ENCODE measurements at regions not wholly inside any gene's neighbourhood (a gene's known extent, or its start where the extent isn't known, plus 50 kb on each side); places are given as distances from the start of the nearest gene placed in this dataset.

DNA sequence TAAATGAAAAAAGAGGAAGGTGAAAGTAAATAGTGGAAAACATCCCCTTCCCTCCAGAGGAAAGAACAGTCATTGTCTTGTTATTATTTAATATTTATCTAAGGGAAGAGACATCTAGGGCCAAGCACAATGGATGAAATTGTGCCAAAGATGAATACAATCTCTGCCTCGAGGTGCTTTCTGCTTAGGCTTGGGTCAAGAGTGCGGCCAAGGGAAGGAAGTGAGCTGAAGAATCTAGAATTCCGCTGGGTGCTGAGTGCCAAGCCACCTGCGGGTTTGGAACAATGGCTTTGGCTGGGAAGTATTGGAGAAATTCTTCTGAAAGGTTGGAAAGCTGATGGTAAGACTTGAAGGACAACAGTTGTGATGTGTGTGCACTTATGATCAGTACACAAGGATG lies 531.3 kb upstream of the FZD8 start (continued):
- no peak for TF ChIP-seq NFYB (IDR thresholded peaks at IDR 0.05; ENCODE audit: insufficient read depth, low read depth, low read length)

DNA sequence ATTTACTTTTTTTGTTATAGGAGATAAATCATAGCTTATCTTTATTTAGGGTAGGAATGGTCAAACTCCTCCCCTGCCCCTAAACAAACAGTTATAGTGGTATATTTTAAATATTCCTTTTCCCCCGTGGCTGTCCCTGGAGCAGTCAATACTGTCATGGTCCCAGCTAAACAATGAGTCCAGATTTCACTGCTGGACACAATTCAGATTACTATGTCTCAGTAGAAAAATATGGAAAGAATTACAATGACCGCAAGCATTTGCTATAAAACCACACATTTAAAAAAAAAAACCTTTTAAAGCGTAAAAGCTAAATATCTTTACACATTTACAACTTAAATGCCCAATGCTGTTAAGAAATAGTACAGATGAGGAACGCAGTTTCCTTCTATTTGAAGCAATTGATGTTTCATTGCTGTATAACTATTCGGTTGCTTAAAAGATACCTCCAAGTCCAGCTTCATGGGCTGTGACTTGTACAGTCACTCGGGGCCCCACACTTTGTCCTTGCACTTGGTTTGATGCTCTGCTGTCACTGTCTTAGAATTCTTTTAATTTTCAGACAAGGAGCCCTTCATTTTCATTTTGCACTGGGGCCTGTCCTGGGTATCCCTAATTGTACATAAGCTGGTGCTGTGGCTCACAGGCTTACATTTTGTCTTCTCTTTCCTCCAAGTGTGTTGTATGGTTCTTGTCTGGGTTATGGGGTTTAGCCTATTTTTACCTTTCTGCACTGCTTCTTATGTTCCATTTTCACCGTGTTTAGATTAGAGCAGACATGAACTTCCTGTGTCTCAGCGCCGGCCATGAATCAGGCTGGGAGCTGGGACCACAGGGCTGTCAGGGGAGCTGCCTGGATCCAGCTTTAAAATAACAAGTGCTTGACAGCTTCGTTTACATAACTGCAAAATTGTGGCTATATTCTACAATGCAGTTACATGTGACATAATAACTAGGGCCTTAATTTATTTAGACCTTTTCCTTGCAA lies 530.2 kb upstream of the FZD8 start:
- no peak overlapping the region for H3K4me2 ChIP-seq (ENCODE audit: control insufficient read depth, insufficient read depth)
- no peak for FAIRE-seq
- no peak overlapping the region for H3K4me3 ChIP-seq
- no peaks in the 10 kb centered on the region for H4K20me1 ChIP-seq (ENCODE audit: control insufficient read depth, insufficient read depth)
- WGBS (ENCODE audit: insufficient coverage, insufficient replicate concordance, low lambda C conversion rate, missing lambda C conversion rate), result 15% methylated on average over 10 of the region's 10 CpGs
- ATAC-seq, result no peak
- no peaks in the 10 kb centered on the region for H3K4me1 ChIP-seq (ENCODE audit: control insufficient read depth, insufficient read depth, low read length)
- H2AFZ ChIP-seq (ENCODE audit: control insufficient read depth, low read depth, low read length), result no peak overlapping the region
- POLR2A ChIA-PET, result no interaction called here
- intact Hi-C loops (cut with micrococcal nuclease; ENCODE audit: unreplicated experiment), result no loop called here
- no peaks in the 10 kb centered on the region for H3K36me3 ChIP-seq (ENCODE audit: control insufficient read depth in 2 of 2, insufficient read depth in 2 of 2, low read length in 1 of 2)
- DNase-seq (ENCODE audit: low read depth, low spot score), result no peak
- in situ Hi-C loops (cut with MboI), result no loop called here
- H3K9ac ChIP-seq (ENCODE audit: control insufficient read depth, insufficient read depth, low read length), result no peak overlapping the region
- no peaks in the 10 kb centered on the region for H3K79me2 ChIP-seq (ENCODE audit: control insufficient read depth, insufficient read depth, low read length)
- TF ChIP-seq ETV6 (conservative IDR thresholded peaks at IDR 0.05 in 1 of 2, IDR thresholded peaks at IDR 0.05 in 1 of 2; ENCODE audit: borderline replicate concordance in 1 of 2, low read depth in 1 of 2) (no peak), ZNF274 (IDR thresholded peaks at IDR 0.05; ENCODE audit: insufficient read depth, insufficient read length) (no peak), SP1 (IDR thresholded peaks at IDR 0.05; ENCODE audit: low read depth, low read length) (no peak), STAT3 (IDR thresholded peaks at IDR 0.05; ENCODE audit: low read depth, low read length) (no peak), ZNF217 (IDR thresholded peaks at IDR 0.05) (no peak), WRNIP1 (IDR thresholded peaks at IDR 0.05; ENCODE audit: borderline replicate concordance, low read depth, low read length) (no peak), GATAD2B (conservative IDR thresholded peaks at IDR 0.05; ENCODE audit: low read depth) (no peak), YBX1 (IDR thresholded peaks at IDR 0.05) (no peak), NFXL1 (IDR thresholded peaks at IDR 0.05; ENCODE audit: borderline replicate concordance) (no peak), CREB1 (IDR thresholded peaks at IDR 0.05; ENCODE audit: low read depth) (no peak), SMARCA5 (IDR thresholded peaks at IDR 0.05) (no peak), NR2F1 (conservative IDR thresholded peaks at IDR 0.05) (no peak), KAT2A (conservative IDR thresholded peaks at IDR 0.05; ENCODE audit: control insufficient read depth, low read depth, low read length) (no peak)
- TF ChIP-seq, protein P1, sequence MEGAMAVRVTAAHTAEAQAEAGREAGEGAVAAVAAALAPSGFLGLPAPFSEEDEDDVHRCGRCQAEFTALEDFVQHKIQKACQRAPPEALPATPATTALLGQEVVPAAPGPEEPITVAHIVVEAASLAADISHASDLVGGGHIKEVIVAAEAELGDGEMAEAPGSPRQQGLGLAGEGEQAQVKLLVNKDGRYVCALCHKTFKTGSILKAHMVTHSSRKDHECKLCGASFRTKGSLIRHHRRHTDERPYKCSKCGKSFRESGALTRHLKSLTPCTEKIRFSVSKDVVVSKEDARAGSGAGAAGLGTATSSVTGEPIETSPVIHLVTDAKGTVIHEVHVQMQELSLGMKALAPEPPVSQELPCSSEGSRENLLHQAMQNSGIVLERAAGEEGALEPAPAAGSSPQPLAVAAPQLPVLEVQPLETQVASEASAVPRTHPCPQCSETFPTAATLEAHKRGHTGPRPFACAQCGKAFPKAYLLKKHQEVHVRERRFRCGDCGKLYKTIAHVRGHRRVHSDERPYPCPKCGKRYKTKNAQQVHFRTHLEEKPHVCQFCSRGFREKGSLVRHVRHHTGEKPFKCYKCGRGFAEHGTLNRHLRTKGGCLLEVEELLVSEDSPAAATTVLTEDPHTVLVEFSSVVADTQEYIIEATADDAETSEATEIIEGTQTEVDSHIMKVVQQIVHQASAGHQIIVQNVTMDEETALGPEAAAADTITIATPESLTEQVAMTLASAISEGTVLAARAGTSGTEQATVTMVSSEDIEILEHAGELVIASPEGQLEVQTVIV (IDR thresholded peaks at IDR 0.05; ENCODE audit: borderline replicate concordance, partially characterized antibody), result no peak
- TF ChIP-seq, protein P2, sequence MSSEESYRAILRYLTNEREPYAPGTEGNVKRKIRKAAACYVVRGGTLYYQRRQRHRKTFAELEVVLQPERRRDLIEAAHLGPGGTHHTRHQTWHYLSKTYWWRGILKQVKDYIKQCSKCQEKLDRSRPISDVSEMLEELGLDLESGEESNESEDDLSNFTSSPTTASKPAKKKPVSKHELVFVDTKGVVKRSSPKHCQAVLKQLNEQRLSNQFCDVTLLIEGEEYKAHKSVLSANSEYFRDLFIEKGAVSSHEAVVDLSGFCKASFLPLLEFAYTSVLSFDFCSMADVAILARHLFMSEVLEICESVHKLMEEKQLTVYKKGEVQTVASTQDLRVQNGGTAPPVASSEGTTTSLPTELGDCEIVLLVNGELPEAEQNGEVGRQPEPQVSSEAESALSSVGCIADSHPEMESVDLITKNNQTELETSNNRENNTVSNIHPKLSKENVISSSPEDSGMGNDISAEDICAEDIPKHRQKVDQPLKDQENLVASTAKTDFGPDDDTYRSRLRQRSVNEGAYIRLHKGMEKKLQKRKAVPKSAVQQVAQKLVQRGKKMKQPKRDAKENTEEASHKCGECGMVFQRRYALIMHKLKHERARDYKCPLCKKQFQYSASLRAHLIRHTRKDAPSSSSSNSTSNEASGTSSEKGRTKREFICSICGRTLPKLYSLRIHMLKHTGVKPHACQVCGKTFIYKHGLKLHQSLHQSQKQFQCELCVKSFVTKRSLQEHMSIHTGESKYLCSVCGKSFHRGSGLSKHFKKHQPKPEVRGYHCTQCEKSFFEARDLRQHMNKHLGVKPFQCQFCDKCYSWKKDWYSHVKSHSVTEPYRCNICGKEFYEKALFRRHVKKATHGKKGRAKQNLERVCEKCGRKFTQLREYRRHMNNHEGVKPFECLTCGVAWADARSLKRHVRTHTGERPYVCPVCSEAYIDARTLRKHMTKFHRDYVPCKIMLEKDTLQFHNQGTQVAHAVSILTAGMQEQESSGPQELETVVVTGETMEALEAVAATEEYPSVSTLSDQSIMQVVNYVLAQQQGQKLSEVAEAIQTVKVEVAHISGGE (CRISPR knock-in tag; IDR thresholded peaks at IDR 0.05), result no peak
- CTCF ChIA-PET, result no interaction called here
- H3K27ac ChIP-seq (ENCODE audit: control insufficient read depth, insufficient read depth), result no peak overlapping the region
- BruUV-seq (replicated peaks), result no TSS peak
- H3K27me3 ChIP-seq (replicated peaks in 1 of 2; ENCODE audit: control insufficient read depth in 2 of 2, insufficient read depth in 2 of 2, low read length in 1 of 2), result no peaks in the 10 kb centered on the region
- RAD21 ChIA-PET (ENCODE audit: unreplicated experiment), result no interaction called here
- SMC1A ChIA-PET (ENCODE audit: uncharacterized antibody, unreplicated experiment), result interaction anchor here (0.9 to 1.3 kb wide), 3 partner anchors 13 to 139 kb away, joined by 3 read pairs; no protein-coding TSS in a partner anchor
- H3K9me3 ChIP-seq (replicated peaks; ENCODE audit: control insufficient read depth, insufficient read depth, low read length), result no peaks in the 10 kb centered on the region; the same call in 2 of the 3 replicates
